ENCODE measurements at regions not wholly inside any gene's neighbourhood (a gene's known extent, or its start where the extent isn't known, plus 50 kb on each side); places are given as distances from the start of the nearest gene placed in this dataset.

- Histone ChIP-seq H3K9ac (ENCODE audit: low read length) (no peak overlapping the region), H3K4me2 (replicated peaks; ENCODE audit: low read depth, low read length, poor library complexity, severe bottlenecking) (no peak overlapping the region), H3K27me3 (replicated peaks in 1 of 4; ENCODE audit: control extremely low read depth in 1 of 4, control insufficient read depth in 3 of 4, insufficient read depth in 4 of 4, low read length in 3 of 4) (no peaks in the 10 kb centered on the region), H2AFZ (ENCODE audit: insufficient read depth, low read depth, low read length, poor library complexity, severe bottlenecking) (no peak overlapping the region), H4K20me1 (ENCODE audit: control insufficient read depth, insufficient read depth, low read length, poor library complexity, severe bottlenecking) (no peaks in the 10 kb centered on the region), H3K9me3 (ENCODE audit: control extremely low read depth in 1 of 3, control insufficient read depth in 2 of 3, insufficient read depth in 1 of 3, low read length in 2 of 3) (peaks cover 0 to 15% (median 0%) of the 10 kb centered on the region in 3 donors), H3K4me1 (ENCODE audit: control insufficient read depth in 2 of 2, insufficient read depth in 2 of 2, low read length in 2 of 2) (no peaks in the 10 kb centered on the region), H3K36me3 (replicated peaks in 1 of 2; ENCODE audit: control extremely low read depth in 1 of 2, control insufficient read depth in 1 of 2, extremely low read depth in 1 of 2, insufficient read depth in 2 of 2, low read length in 1 of 2) (no peaks in the 10 kb centered on the region), H3K4me3 (ENCODE audit: control extremely low read depth in 1 of 5, extremely low read depth in 1 of 5, insufficient read depth in 1 of 5, low read depth in 2 of 5, low read length in 4 of 5) (no peak overlapping the region), H3K27ac (ENCODE audit: low read length in 2 of 2) (no peak overlapping the region), H3K79me2 (ENCODE audit: control insufficient read depth, insufficient read depth, low read length) (no peaks in the 10 kb centered on the region)
- Mint-ChIP-seq H3K9me3 (ENCODE audit: insufficient read depth) (peaks cover 4% of the 10 kb centered on the region), H3K4me3 (no peak overlapping the region), H3K27ac (no peak overlapping the region), H3K27me3 (no peaks in the 10 kb centered on the region), H3K4me1 (no peaks in the 10 kb centered on the region)
- intact Hi-C loops (cut with micrococcal nuclease): no loop called here
- POLR2A ChIA-PET: no interaction called here
- no peak for TF ChIP-seq EZH2 (IDR thresholded peaks at IDR 0.05; ENCODE audit: borderline replicate concordance, insufficient read depth, low read depth, low read length, poor library complexity, severe bottlenecking)
- TF ChIP-seq CTCF (IDR thresholded peaks at IDR 0.05): no peak
- DNase-seq (no peak), ATAC-seq (ENCODE audit: low read depth) (no peak)
- CTCF ChIA-PET: no interaction called here
Measured at GRCh38 chr13:83824120-83824519, 58.2 kb downstream of the SLITRK1 start.

GRCh38 chr13:83819611-83820010, 62.7 kb downstream of the SLITRK1 start:
- Mint-ChIP-seq H3K4me1 (no peaks in the 10 kb centered on the region), H3K4me3 (no peak overlapping the region), H3K27ac (no peak overlapping the region), H3K9me3 (ENCODE audit: insufficient read depth) (peaks cover 6% of the 10 kb centered on the region), H3K27me3 (no peaks in the 10 kb centered on the region)
- no peaks in the 10 kb centered on the region for H4K20me1 ChIP-seq (ENCODE audit: control insufficient read depth, insufficient read depth, low read length, poor library complexity, severe bottlenecking)
- H3K9me3 ChIP-seq (ENCODE audit: control extremely low read depth in 1 of 3, control insufficient read depth in 2 of 3, insufficient read depth in 1 of 3, low read length in 2 of 3): peaks cover 0 to 12% (median 0%) of the 10 kb centered on the region in 3 donors
- WGBS (ENCODE audit: insufficient coverage): no CpG with 5 or more reads among the region's 2 CpGs
- H3K27ac ChIP-seq (ENCODE audit: low read length in 2 of 2): no peak overlapping the region
- ChIA-PET POLR2A (no interaction called here), CTCF (no interaction called here)
- H3K4me2 ChIP-seq (replicated peaks; ENCODE audit: low read depth, low read length, poor library complexity, severe bottlenecking): no peak overlapping the region
- H3K27me3 ChIP-seq (replicated peaks in 1 of 4; ENCODE audit: control extremely low read depth in 1 of 4, control insufficient read depth in 3 of 4, insufficient read depth in 4 of 4, low read length in 3 of 4): no peaks in the 10 kb centered on the region
- H3K79me2 ChIP-seq (ENCODE audit: control insufficient read depth, insufficient read depth, low read length): no peaks in the 10 kb centered on the region
- H2AFZ ChIP-seq (ENCODE audit: insufficient read depth, low read depth, low read length, poor library complexity, severe bottlenecking): no peak overlapping the region
- H3K4me1 ChIP-seq (ENCODE audit: control insufficient read depth in 2 of 2, insufficient read depth in 2 of 2, low read length in 2 of 2): no peaks in the 10 kb centered on the region
- intact Hi-C loops (cut with micrococcal nuclease): no loop called here
- no peak for DNase-seq
- no peak for ATAC-seq (ENCODE audit: low read depth)
- H3K36me3 ChIP-seq (replicated peaks in 1 of 2; ENCODE audit: control extremely low read depth in 1 of 2, control insufficient read depth in 1 of 2, extremely low read depth in 1 of 2, insufficient read depth in 2 of 2, low read length in 1 of 2): no peaks in the 10 kb centered on the region
- H3K4me3 ChIP-seq (ENCODE audit: control extremely low read depth in 1 of 5, extremely low read depth in 1 of 5, insufficient read depth in 1 of 5, low read depth in 2 of 5, low read length in 4 of 5): no peak overlapping the region
- no peak for TF ChIP-seq EZH2 (IDR thresholded peaks at IDR 0.05; ENCODE audit: borderline replicate concordance, insufficient read depth, low read depth, low read length, poor library complexity, severe bottlenecking)
- no peak for TF ChIP-seq CTCF (IDR thresholded peaks at IDR 0.05)
- H3K9ac ChIP-seq (ENCODE audit: low read length): no peak overlapping the region
